ENCODE measurements at regions not wholly inside any gene's neighbourhood (a gene's known extent, or its start where the extent isn't known, plus 50 kb on each side); places are given as distances from the start of the nearest gene placed in this dataset.

GRCh38 chr21:35368326-35368725 is 319.2 kb upstream of the RUNX1 start:
- no peak for DNase-seq (ENCODE audit: low read depth)

GRCh38 chr21:35367553-35367952 is 318.5 kb upstream of the RUNX1 start:
- no peak for DNase-seq (ENCODE audit: low read depth)

GRCh38 chr21:35366394-35367080 is 317.4 kb upstream of the RUNX1 start:
- DNase-seq (ENCODE audit: low read depth), result peak; percentile 11

- no peak for DNase-seq (ENCODE audit: low read depth)
Measured at GRCh38 chr21:35363458-35363857, 314.4 kb upstream of the RUNX1 start.

- no peak for DNase-seq (ENCODE audit: low read depth)
Measured at GRCh38 chr21:35361988-35362387, 312.9 kb upstream of the RUNX1 start.

- no peak for DNase-seq (ENCODE audit: low read depth)
Measured at GRCh38 chr21:35360870-35361570, 311.9 kb upstream of the RUNX1 start.

GRCh38 chr21:35359076-35359475 is 310.0 kb upstream of the RUNX1 start:
- no peak for DNase-seq (ENCODE audit: low read depth)

- DNase-seq (ENCODE audit: low read depth), result no peak
Measured at GRCh38 chr21:35358008-35358407, 308.9 kb upstream of the RUNX1 start.

GRCh38 chr21:35357041-35357780 is 308.1 kb upstream of the RUNX1 start:
- no peak for DNase-seq (ENCODE audit: low read depth)

- DNase-seq (ENCODE audit: low read depth), result no peak
Measured at GRCh38 chr21:35354078-35354477, 305.0 kb upstream of the RUNX1 start.

GRCh38 chr21:35352793-35353192 is 303.7 kb upstream of the RUNX1 start:
- DNase-seq (ENCODE audit: low read depth), result no peak

- no peak for DNase-seq (ENCODE audit: low read depth)
Measured at GRCh38 chr21:35352066-35352770, 303.1 kb upstream of the RUNX1 start.

GRCh38 chr21:35351434-35351833 is 302.3 kb upstream of the RUNX1 start:
- DNase-seq (ENCODE audit: low read depth), result no peak

- no peak for DNase-seq (ENCODE audit: low read depth)
Measured at GRCh38 chr21:35350965-35351364, 301.9 kb upstream of the RUNX1 start.

GRCh38 chr21:35349376-35350080 is 300.4 kb upstream of the RUNX1 start:
- DNase-seq (ENCODE audit: low read depth), result no peak

GRCh38 chr21:35348686-35349085 is 299.6 kb upstream of the RUNX1 start:
- DNase-seq (ENCODE audit: low read depth), result no peak

- DNase-seq (ENCODE audit: low read depth), result no peak
Measured at GRCh38 chr21:35346697-35347096, 297.6 kb upstream of the RUNX1 start.

GRCh38 chr21:35345954-35346353 is 296.9 kb upstream of the RUNX1 start:
- no peak for DNase-seq (ENCODE audit: low read depth)

- no peak for DNase-seq (ENCODE audit: low read depth)
Measured at GRCh38 chr21:35344582-35344981, 295.5 kb upstream of the RUNX1 start.

GRCh38 chr21:35343046-35343819 is 294.1 kb upstream of the RUNX1 start:
- no peak for DNase-seq (ENCODE audit: low read depth)

- no peak for DNase-seq (ENCODE audit: low read depth)
Measured at GRCh38 chr21:35342440-35342839, 293.3 kb upstream of the RUNX1 start.

Measured in HS-27A (cell line).